ENCODE measurements at regions not wholly inside any gene's neighbourhood (a gene's known extent, or its start where the extent isn't known, plus 50 kb on each side); places are given as distances from the start of the nearest gene placed in this dataset.

DNA sequence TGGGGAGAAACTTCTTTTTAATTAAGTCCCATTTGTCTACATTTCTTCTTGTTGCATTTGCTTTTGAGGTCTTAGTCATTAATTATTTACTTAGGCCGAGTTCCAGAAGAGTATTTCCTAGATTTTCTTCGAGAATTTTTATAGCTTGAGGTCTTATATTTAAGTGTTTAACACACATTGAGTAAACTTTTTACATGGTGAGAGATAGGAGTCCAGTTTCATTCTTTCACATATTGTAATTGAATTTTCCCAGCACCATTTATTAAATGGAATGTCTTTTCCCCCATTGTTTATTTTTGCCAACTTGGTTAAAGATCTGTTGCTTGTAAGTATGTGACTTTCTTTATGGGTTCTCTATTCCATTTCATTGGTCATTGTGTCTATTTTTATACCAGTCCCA is 1344.0 kb upstream of the RAG2 start:
- Mint-ChIP-seq H3K9me3 (peaks cover 1 to 10% (median 7%) of the 10 kb centered on the region in 7 donors), H3K27me3 (ENCODE audit: low read depth in 3 of 3) (no peaks in the 10 kb centered on the region), H3K4me1 (no peaks in the 10 kb centered on the region), H3K36me3 (no peaks in the 10 kb centered on the region), H3K4me3 (no peak overlapping the region), H3K27ac (no peak overlapping the region)
- H2AFZ ChIP-seq (ENCODE audit: insufficient read depth, low read depth, low read length, poor library complexity, severe bottlenecking): no peak overlapping the region
- no peak overlapping the region for H3K4me3 ChIP-seq (replicated peaks in 1 of 3; ENCODE audit: low read depth in 2 of 3, low read length in 3 of 3)
- DNase-seq: no peak
- peaks cover 0 to 6% of the 10 kb centered on the region in 2 donors for H3K9me3 ChIP-seq (replicated peaks in 1 of 2; ENCODE audit: control insufficient read depth in 1 of 2, insufficient read depth in 1 of 2, low read length in 2 of 2)
- H3K9ac ChIP-seq (ENCODE audit: insufficient read depth, low read length, poor library complexity, severe bottlenecking): no peak overlapping the region
- no peaks in the 10 kb centered on the region for H3K4me1 ChIP-seq (ENCODE audit: control insufficient read depth in 1 of 2, insufficient read depth in 2 of 2, low read length in 2 of 2)
- H3K36me3 ChIP-seq (replicated peaks in 1 of 2; ENCODE audit: control insufficient read depth in 1 of 2, insufficient read depth in 2 of 2, low read length in 2 of 2): no peaks in the 10 kb centered on the region
- no peak overlapping the region for H3K27ac ChIP-seq (ENCODE audit: low read depth in 1 of 2, low read length in 2 of 2)
- H3K27me3 ChIP-seq (ENCODE audit: control insufficient read depth in 2 of 2, insufficient read depth in 2 of 2, low read length in 2 of 2): no peaks in the 10 kb centered on the region
- no peaks in the 10 kb centered on the region for H3K79me2 ChIP-seq (ENCODE audit: insufficient read depth, low read length)
- H3K4me2 ChIP-seq (replicated peaks; ENCODE audit: extremely low read depth, low read length, poor library complexity, severe bottlenecking): no peak overlapping the region
- no peaks in the 10 kb centered on the region for H4K20me1 ChIP-seq (ENCODE audit: insufficient read depth, low read length)
- intact Hi-C loops (cut with micrococcal nuclease): no loop called here
- WGBS (ENCODE audit: insufficient coverage): no CpG with 5 or more reads among the region's 2 CpGs
- TF ChIP-seq, protein P1, sequence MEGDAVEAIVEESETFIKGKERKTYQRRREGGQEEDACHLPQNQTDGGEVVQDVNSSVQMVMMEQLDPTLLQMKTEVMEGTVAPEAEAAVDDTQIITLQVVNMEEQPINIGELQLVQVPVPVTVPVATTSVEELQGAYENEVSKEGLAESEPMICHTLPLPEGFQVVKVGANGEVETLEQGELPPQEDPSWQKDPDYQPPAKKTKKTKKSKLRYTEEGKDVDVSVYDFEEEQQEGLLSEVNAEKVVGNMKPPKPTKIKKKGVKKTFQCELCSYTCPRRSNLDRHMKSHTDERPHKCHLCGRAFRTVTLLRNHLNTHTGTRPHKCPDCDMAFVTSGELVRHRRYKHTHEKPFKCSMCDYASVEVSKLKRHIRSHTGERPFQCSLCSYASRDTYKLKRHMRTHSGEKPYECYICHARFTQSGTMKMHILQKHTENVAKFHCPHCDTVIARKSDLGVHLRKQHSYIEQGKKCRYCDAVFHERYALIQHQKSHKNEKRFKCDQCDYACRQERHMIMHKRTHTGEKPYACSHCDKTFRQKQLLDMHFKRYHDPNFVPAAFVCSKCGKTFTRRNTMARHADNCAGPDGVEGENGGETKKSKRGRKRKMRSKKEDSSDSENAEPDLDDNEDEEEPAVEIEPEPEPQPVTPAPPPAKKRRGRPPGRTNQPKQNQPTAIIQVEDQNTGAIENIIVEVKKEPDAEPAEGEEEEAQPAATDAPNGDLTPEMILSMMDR (IDR thresholded peaks at IDR 0.05): no peak

DNA sequence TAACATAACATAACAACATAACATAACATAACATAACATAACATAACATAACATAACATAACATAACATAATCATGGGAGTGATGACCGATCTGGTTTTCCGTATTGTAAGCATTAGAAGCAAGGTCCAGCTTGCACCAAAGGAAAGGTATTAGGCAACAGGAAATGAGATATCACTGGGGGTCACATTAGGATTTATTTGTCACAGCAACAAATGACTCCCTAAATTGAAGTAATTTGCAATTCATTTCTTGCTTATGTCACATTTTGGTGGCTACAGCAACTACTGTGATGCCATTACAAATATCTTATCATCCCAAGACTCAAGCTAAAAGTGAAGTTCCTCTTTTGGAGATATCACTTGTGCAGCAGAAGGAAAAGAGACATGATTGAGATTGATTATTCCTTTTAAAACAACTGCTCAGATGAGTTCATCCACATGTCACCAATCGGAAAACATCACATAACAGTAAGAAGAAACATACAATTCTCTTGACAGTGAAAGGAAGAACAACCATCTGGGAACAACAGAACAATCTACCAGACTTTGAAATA is 1331.1 kb upstream of the RAG2 start:
- no peaks in the 10 kb centered on the region for H4K20me1 ChIP-seq (ENCODE audit: insufficient read depth, low read length)
- Mint-ChIP-seq H3K4me1 (no peaks in the 10 kb centered on the region), H3K36me3 (no peaks in the 10 kb centered on the region), H3K9me3 (peaks cover 0 to 2% (median 0%) of the 10 kb centered on the region in 7 donors), H3K27ac (no peak overlapping the region), H3K27me3 (ENCODE audit: low read depth in 3 of 3) (no peaks in the 10 kb centered on the region), H3K4me3 (no peak overlapping the region)
- H3K79me2 ChIP-seq (ENCODE audit: insufficient read depth, low read length): no peaks in the 10 kb centered on the region
- no peak overlapping the region for H3K4me3 ChIP-seq (replicated peaks in 1 of 3; ENCODE audit: low read depth in 2 of 3, low read length in 3 of 3)
- TF ChIP-seq, protein P1 (IDR thresholded peaks at IDR 0.05): no peak
- no peak overlapping the region for H2AFZ ChIP-seq (ENCODE audit: insufficient read depth, low read depth, low read length, poor library complexity, severe bottlenecking)
- H3K27me3 ChIP-seq (ENCODE audit: control insufficient read depth in 2 of 2, insufficient read depth in 2 of 2, low read length in 2 of 2): no peaks in the 10 kb centered on the region
- intact Hi-C loops (cut with micrococcal nuclease): no loop called here
- no peaks in the 10 kb centered on the region for H3K4me1 ChIP-seq (ENCODE audit: control insufficient read depth in 1 of 2, insufficient read depth in 2 of 2, low read length in 2 of 2)
- no peak overlapping the region for H3K4me2 ChIP-seq (replicated peaks; ENCODE audit: extremely low read depth, low read length, poor library complexity, severe bottlenecking)
- no CpG with 5 or more reads among the region's 3 CpGs for WGBS (ENCODE audit: insufficient coverage)
- no peak overlapping the region for H3K27ac ChIP-seq (ENCODE audit: low read depth in 1 of 2, low read length in 2 of 2)
- H3K9me3 ChIP-seq (replicated peaks in 1 of 2; ENCODE audit: control insufficient read depth in 1 of 2, insufficient read depth in 1 of 2, low read length in 2 of 2): peaks cover 0 to 4% of the 10 kb centered on the region in 2 donors
- DNase-seq: no peak
- no peak overlapping the region for H3K9ac ChIP-seq (ENCODE audit: insufficient read depth, low read length, poor library complexity, severe bottlenecking)
- H3K36me3 ChIP-seq (replicated peaks in 1 of 2; ENCODE audit: control insufficient read depth in 1 of 2, insufficient read depth in 2 of 2, low read length in 2 of 2): no peaks in the 10 kb centered on the region
